K562 (cell line): ENCODE measurements at regions not wholly inside any gene's neighbourhood (a gene's known extent, or its start where the extent isn't known, plus 50 kb on each side); places are given as distances from the start of the nearest gene placed in this dataset.

Experiments
- ATAC-seq: fragments of 200-7000 bp; cut with Tn5 transposase; 3 replicates; pipeline ENCODE4 v1.9.1; 2020; ENCODE audit warnings: moderate library complexity
- BruUV-seq: library from RNA; stranded (reverse); fragments of 400-500 nt; replicated peaks from 2 replicates; lab custom pipeline; 2021; lab: Mats Ljungman, UMichigan
- CTCF ChIA-PET: fragments of 300-600 bp; formaldehyde crosslinking; extraction: SDS; loops from one replicate; lab custom pipeline; 2021; ENCODE audit warnings: low intra/inter-chr PET ratio; lab: Yijun Ruan, JAX
- POLR2A ChIA-PET: fragments of 300-600, 350-650 bp; sonication (Branson Sonifier 250); formaldehyde crosslinking; extraction: SDS; loops from one replicate; lab custom pipeline; 2021; ENCODE audit warnings: antibody characterized with exemption, inconsistent platforms; lab: Yijun Ruan, JAX
- DNase-seq, 4 experiments: peaks; one replicate each; pipeline versions ENCODE4 v3.0.0 to v3.0.0-alpha.2; 2011 to 2018; ENCODE audit warnings: low spot score in 3 of 4, mixed read lengths in 3 of 4; ENCODE audit errors: extremely low read depth in 1 of 4
- FAIRE-seq: peaks from 2 replicates; lab custom pipeline; 2011; peaks lifted over from hg19 to GRCh38; lab: Jason Lieb, UNC
- H2AFZ ChIP-seq: 2 replicates; pipeline ENCODE4 v1.6.0; 2011; ENCODE audit warnings: low read depth, low read length, control low read depth, inconsistent platforms
- H3K27ac ChIP-seq: fragments of 200-600 bp; 3 replicates; pipeline ENCODE4 v1.8.0; 2011; ENCODE audit warnings: low read depth, mild to moderate bottlenecking, control low read depth, inconsistent platforms, low read length, moderate library complexity, mixed read lengths; ENCODE audit errors: extremely low read depth
- H3K27me3 ChIP-seq, 2 experiments: fragments of 300-600 bp in 1 of 2; 2 replicates in 1 of 2; 3 replicates in 1 of 2; pipeline versions ENCODE4 v1.6.0 to v1.8.0; 2011; ENCODE audit warnings: inconsistent platforms in 2 of 2, low read length in 2 of 2, mild to moderate bottlenecking in 1 of 2, mixed read lengths in 1 of 2, moderate library complexity in 1 of 2; ENCODE audit not compliant: control insufficient read depth in 2 of 2, insufficient read depth in 2 of 2
- H3K36me3 ChIP-seq: fragments of 300-600 bp; 3 replicates; pipeline ENCODE4 v1.8.0; 2011; ENCODE audit warnings: mild to moderate bottlenecking, low read length, inconsistent platforms; ENCODE audit not compliant: control insufficient read depth, insufficient read depth
- H3K4me1 ChIP-seq, 2 experiments: fragments of 200-600 bp in 1 of 2; replicated peaks in 1 of 2; 2 replicates in 1 of 2; 3 replicates in 1 of 2; pipeline versions ENCODE4 v1.5.1 to v1.8.0; 2011; ENCODE audit warnings: inconsistent platforms in 2 of 2, low read length in 2 of 2, mild to moderate bottlenecking in 1 of 2, mixed read lengths in 1 of 2, moderate library complexity in 1 of 2; ENCODE audit not compliant: control insufficient read depth in 2 of 2, insufficient read depth in 2 of 2
- H3K4me2 ChIP-seq: 2 replicates; pipeline ENCODE4 v1.6.1; 2011; ENCODE audit warnings: low read length, control low read depth, inconsistent platforms, mixed read lengths; ENCODE audit not compliant: insufficient read depth
- H3K4me3 ChIP-seq: fragments of 200-600 bp; sonication (generic), shearing (Covaris generic); 2 replicates; pipeline ENCODE4 v1.5.1; 2016; ENCODE audit warnings: control low read depth, inconsistent platforms
- H3K79me2 ChIP-seq: fragments of 200-600 bp; 3 replicates; pipeline ENCODE4 v1.8.0; 2011; ENCODE audit warnings: low read length, inconsistent platforms; ENCODE audit not compliant: control insufficient read depth, insufficient read depth
- H3K9ac ChIP-seq, 2 experiments: 2 replicates each; pipeline versions ENCODE4 v1.6.0 to v1.6.1; 2011; ENCODE audit warnings: low read depth in 2 of 2, low read length in 2 of 2, control low read depth in 1 of 2, inconsistent platforms in 1 of 2, mild to moderate bottlenecking in 1 of 2, mixed read lengths in 1 of 2; ENCODE audit not compliant: insufficient read depth in 1 of 2
- H3K9me1 ChIP-seq: one replicate; pipeline ENCODE4 v1.6.0; 2011; ENCODE audit warnings: inconsistent platforms, mild to moderate bottlenecking, low read length, moderate library complexity; ENCODE audit not compliant: control insufficient read depth, insufficient read depth
- H3K9me3 ChIP-seq: replicated peaks from 2 replicates; pipeline ENCODE4 v1.5.1; 2011; ENCODE audit warnings: low read depth, low read length, inconsistent platforms; ENCODE audit not compliant: control insufficient read depth, insufficient read depth
- H4K20me1 ChIP-seq: replicated peaks from 2 replicates; pipeline ENCODE4 v1.6.1; 2011; ENCODE audit warnings: low read length, inconsistent platforms, mixed read lengths; ENCODE audit not compliant: control insufficient read depth, insufficient read depth
- CGGBP1 ChIP-seq: fragments of 250-450 bp; sonication (Bioruptor Pico); IDR thresholded peaks from 2 replicates; pipeline ENCODE4 v1.9.0; 2021; ENCODE audit warnings: mild to moderate bottlenecking
- KLF6 ChIP-seq: fragments of 250-450 bp; sonication (Bioruptor Pico); IDR thresholded peaks from 2 replicates; pipeline ENCODE4 v1.4.0; 2020; ENCODE audit warnings: mild to moderate bottlenecking, moderate library complexity, borderline replicate concordance
- ZFPM2 ChIP-seq: fragments of 250-450 bp; sonication (Bioruptor Pico); IDR thresholded peaks from 2 replicates; pipeline ENCODE4 v1.5.1; 2022; ENCODE audit warnings: mild to moderate bottlenecking
- ZNF318 ChIP-seq, 2 experiments: fragments of 450-650 bp; IDR thresholded peaks; 2 replicates each; pipeline ENCODE4 v1.6.1; 2016; ENCODE audit warnings: mild to moderate bottlenecking in 2 of 2, borderline replicate concordance in 1 of 2, low read depth in 1 of 2, moderate library complexity in 1 of 2
- WGBS: fragments of 100-300 bp; shearing (Covaris generic); methylation state at CpG from one replicate; pipeline ENCODE4 v1.1.6; 2016; ENCODE audit warnings: low coverage, mixed read lengths; ENCODE audit not compliant: insufficient coverage; ENCODE audit errors: missing lambda C conversion rate; 5-methylcytosine and 5-hydroxymethylcytosine counted together
- in situ Hi-C: fragments of 300-500 bp; cut with MboI; formaldehyde crosslinking; loops from 4 replicates; pipeline ENCODE4 v1.15.0; 2018; ENCODE audit warnings: inconsistent platforms, mixed read lengths
- intact Hi-C: fragments of 100-400 bp; cut with micrococcal nuclease; formaldehyde crosslinking; loops from 2 replicates; pipeline ENCODE4 v1.14.2; 2022

DNA sequence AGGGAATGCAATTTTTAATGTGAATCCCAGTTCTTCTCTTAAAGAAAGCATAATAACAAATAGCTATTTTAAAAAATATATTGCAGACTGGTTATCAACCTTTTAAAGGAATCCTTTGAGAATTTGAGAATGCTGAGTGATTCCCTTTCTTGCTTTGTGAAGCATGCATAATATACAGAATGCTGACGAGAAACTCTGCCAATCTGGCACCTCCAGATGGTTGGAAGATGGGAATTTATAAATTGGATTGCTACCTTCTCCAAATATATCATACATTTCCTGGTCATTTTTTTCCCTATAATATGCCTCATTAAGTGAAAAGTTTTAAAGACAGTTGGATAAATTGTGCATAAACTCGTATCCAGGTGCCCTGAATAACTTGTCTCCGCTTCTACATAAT lies 333.9 kb upstream of the ARPP21 start:
- 4% methylated on average over 3 of the region's 3 CpGs for WGBS
- no peaks in the 10 kb centered on the region for H3K4me1 ChIP-seq
- H3K4me3 ChIP-seq, result no peak overlapping the region
- H4K20me1 ChIP-seq, result no peaks in the 10 kb centered on the region
- no peak for ATAC-seq
- in situ Hi-C loops, result no loop called here
- H3K79me2 ChIP-seq, result no peaks in the 10 kb centered on the region
- no peak overlapping the region for H3K27ac ChIP-seq
- CTCF ChIA-PET, result no interaction called here
- TF ChIP-seq ZNF318 (IDR thresholded peaks at IDR 0.05; ENCODE audit: borderline replicate concordance in 1 of 2, low read depth in 1 of 2), result no peak
- no peak for TF ChIP-seq ZFPM2 (CRISPR knock-in tag)
- TF ChIP-seq CGGBP1, result no peak
- no peak for TF ChIP-seq KLF6 (CRISPR knock-in tag)
- TF ChIP-seq, all 486 proteins: peak for 0
- no peaks in the 10 kb centered on the region for H3K9me3 ChIP-seq
- intact Hi-C loops, result no loop called here
- BruUV-seq, result no TSS peak
- POLR2A ChIA-PET, result no interaction called here
- no peak overlapping the region for H2AFZ ChIP-seq
- H3K9ac ChIP-seq, result no peak overlapping the region
- DNase-seq (no peak), FAIRE-seq (no peak)
- H3K4me2 ChIP-seq, result no peak overlapping the region
- H3K36me3 ChIP-seq, result no peaks in the 10 kb centered on the region
- no peaks in the 10 kb centered on the region for H3K9me1 ChIP-seq
- H3K27me3 ChIP-seq, result no peaks in the 10 kb centered on the region
